ENCODE measurements at regions not wholly inside any gene's neighbourhood (a gene's known extent, or its start where the extent isn't known, plus 50 kb on each side); places are given as distances from the start of the nearest gene placed in this dataset.
"Not testable (repeated sequence)": the region's sequence is repeated elsewhere in the genome, so short reads cannot be mapped to it uniquely, and the experiment has no call there.

- H3K79me2 ChIP-seq (ENCODE audit: insufficient read depth, low read length): no peaks in the 10 kb centered on the region
- H3K36me3 ChIP-seq (ENCODE audit: insufficient read depth, low read length): no peaks in the 10 kb centered on the region
- FAIRE-seq (no peak), DNase-seq (ENCODE audit: low read depth) (no peak)
- H3K27ac ChIP-seq (ENCODE audit: low read depth, low read length): no peak overlapping the region
- Mint-ChIP-seq H3K36me3 (ENCODE audit: low read depth, unreplicated experiment) (no peaks in the 10 kb centered on the region), H3K4me3 (ENCODE audit: unreplicated experiment) (no peak overlapping the region), H3K4me1 (ENCODE audit: low read depth, unreplicated experiment) (no peaks in the 10 kb centered on the region), H3K9me3 (ENCODE audit: unreplicated experiment) (no peaks in the 10 kb centered on the region), H3K27me3 (ENCODE audit: low read depth, unreplicated experiment) (no peaks in the 10 kb centered on the region), H3K27ac (ENCODE audit: unreplicated experiment) (no peak overlapping the region)
- no peaks in the 10 kb centered on the region for H3K4me1 ChIP-seq (ENCODE audit: insufficient read depth, low read length)
- no peak overlapping the region for H2AFZ ChIP-seq (ENCODE audit: low read depth, low read length)
- no peaks in the 10 kb centered on the region for H3K27me3 ChIP-seq (ENCODE audit: insufficient read depth, low read length)
- no peaks in the 10 kb centered on the region for H4K20me1 ChIP-seq (ENCODE audit: insufficient read depth, low read length)
- H3K4me3 ChIP-seq (ENCODE audit: insufficient read depth, low read depth, low read length): no peak overlapping the region
- no peak overlapping the region for H3K4me2 ChIP-seq (ENCODE audit: low read length)
- TF ChIP-seq, protein P1, sequence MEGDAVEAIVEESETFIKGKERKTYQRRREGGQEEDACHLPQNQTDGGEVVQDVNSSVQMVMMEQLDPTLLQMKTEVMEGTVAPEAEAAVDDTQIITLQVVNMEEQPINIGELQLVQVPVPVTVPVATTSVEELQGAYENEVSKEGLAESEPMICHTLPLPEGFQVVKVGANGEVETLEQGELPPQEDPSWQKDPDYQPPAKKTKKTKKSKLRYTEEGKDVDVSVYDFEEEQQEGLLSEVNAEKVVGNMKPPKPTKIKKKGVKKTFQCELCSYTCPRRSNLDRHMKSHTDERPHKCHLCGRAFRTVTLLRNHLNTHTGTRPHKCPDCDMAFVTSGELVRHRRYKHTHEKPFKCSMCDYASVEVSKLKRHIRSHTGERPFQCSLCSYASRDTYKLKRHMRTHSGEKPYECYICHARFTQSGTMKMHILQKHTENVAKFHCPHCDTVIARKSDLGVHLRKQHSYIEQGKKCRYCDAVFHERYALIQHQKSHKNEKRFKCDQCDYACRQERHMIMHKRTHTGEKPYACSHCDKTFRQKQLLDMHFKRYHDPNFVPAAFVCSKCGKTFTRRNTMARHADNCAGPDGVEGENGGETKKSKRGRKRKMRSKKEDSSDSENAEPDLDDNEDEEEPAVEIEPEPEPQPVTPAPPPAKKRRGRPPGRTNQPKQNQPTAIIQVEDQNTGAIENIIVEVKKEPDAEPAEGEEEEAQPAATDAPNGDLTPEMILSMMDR (IDR thresholded peaks at IDR 0.05; ENCODE audit: insufficient read depth, low read depth, low read length): no peak
- TF ChIP-seq EZH2 (IDR thresholded peaks at IDR 0.05; ENCODE audit: insufficient read depth, low read length): no peak
- H3K9ac ChIP-seq (ENCODE audit: low read length): no peak overlapping the region
- no peaks in the 10 kb centered on the region for H3K9me3 ChIP-seq (ENCODE audit: insufficient read depth, low read depth, low read length)
Measured at GRCh38 chr10:55800602-55801352, 560.3 kb downstream of the ZWINT start.

DNA sequence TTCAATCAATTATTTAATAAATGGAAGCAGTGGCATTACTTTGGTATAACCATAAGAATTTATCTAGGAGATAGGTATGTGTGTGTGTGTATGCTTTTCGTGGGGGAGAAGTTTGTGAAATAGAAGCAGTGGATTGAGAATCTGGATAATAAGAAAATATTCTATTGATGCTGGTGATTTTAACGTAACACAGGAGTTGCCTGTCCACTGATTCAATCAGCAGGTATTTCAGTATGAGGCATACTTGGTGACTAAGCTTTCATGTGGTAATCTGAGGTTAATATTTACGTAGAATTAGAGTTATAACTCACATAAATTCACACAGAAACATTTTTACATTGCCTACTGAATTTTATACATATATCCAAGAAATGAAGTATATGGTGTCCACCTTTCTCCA lies 568.0 kb downstream of the ZWINT start:
- Mint-ChIP-seq H3K27me3 (ENCODE audit: low read depth, unreplicated experiment) (no peaks in the 10 kb centered on the region), H3K9me3 (ENCODE audit: unreplicated experiment) (no peaks in the 10 kb centered on the region), H3K4me1 (ENCODE audit: low read depth, unreplicated experiment) (peaks cover 8% of the 10 kb centered on the region), H3K36me3 (ENCODE audit: low read depth, unreplicated experiment) (no peaks in the 10 kb centered on the region), H3K27ac (ENCODE audit: unreplicated experiment) (no peak overlapping the region), H3K4me3 (ENCODE audit: unreplicated experiment) (no peak overlapping the region)
- Histone ChIP-seq H3K27ac (ENCODE audit: low read depth, low read length) (no peak overlapping the region), H3K4me2 (ENCODE audit: low read length) (no peak overlapping the region), H2AFZ (ENCODE audit: low read depth, low read length) (no peak overlapping the region), H3K27me3 (ENCODE audit: insufficient read depth, low read length) (no peaks in the 10 kb centered on the region), H3K79me2 (ENCODE audit: insufficient read depth, low read length) (no peaks in the 10 kb centered on the region), H3K36me3 (ENCODE audit: insufficient read depth, low read length) (no peaks in the 10 kb centered on the region), H3K9me3 (ENCODE audit: insufficient read depth, low read depth, low read length) (no peaks in the 10 kb centered on the region), H4K20me1 (ENCODE audit: insufficient read depth, low read length) (no peaks in the 10 kb centered on the region), H3K4me3 (ENCODE audit: insufficient read depth, low read depth, low read length) (no peak overlapping the region), H3K9ac (ENCODE audit: low read length) (no peak overlapping the region), H3K4me1 (ENCODE audit: insufficient read depth, low read length) (no peaks in the 10 kb centered on the region)
- DNase-seq (ENCODE audit: low read depth) (no peak), FAIRE-seq (no peak)
- TF ChIP-seq EZH2 (IDR thresholded peaks at IDR 0.05; ENCODE audit: insufficient read depth, low read length): no peak
- TF ChIP-seq, protein P1 (IDR thresholded peaks at IDR 0.05; ENCODE audit: insufficient read depth, low read depth, low read length): no peak

DNA sequence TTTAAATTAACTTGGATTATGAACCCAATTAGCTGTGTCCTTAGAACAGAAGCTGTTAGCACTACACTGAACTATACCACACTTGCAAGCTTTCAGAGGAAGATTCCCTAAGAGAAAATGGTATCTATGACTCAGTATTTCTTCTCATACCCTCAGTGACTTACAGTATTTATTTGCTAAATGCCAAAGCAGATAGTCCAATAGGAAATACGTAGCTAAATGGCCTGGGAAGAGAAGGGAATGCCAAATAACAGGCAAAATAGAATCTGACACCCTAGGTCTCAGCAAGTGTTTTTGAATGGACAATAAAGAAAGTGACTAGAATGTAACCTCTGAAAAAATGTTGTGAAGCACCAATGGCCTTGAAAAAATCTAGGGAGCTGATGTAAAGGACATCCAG lies 570.8 kb downstream of the ZWINT start:
- H3K4me1 Mint-ChIP-seq (ENCODE audit: low read depth, unreplicated experiment); H3K4me1 ChIP-seq (ENCODE audit: insufficient read depth, low read length); H2AFZ ChIP-seq (ENCODE audit: low read depth, low read length); H3K4me3 Mint-ChIP-seq (ENCODE audit: unreplicated experiment); H3K4me3 ChIP-seq (ENCODE audit: insufficient read depth, low read depth, low read length); H3K27me3 ChIP-seq (ENCODE audit: insufficient read depth, low read length); H3K27ac Mint-ChIP-seq (ENCODE audit: unreplicated experiment); H3K9ac ChIP-seq (ENCODE audit: low read length); FAIRE-seq; H3K27me3 Mint-ChIP-seq (ENCODE audit: low read depth, unreplicated experiment); H3K9me3 ChIP-seq (ENCODE audit: insufficient read depth, low read depth, low read length); H4K20me1 ChIP-seq (ENCODE audit: insufficient read depth, low read length); DNase-seq (ENCODE audit: low read depth); H3K4me2 ChIP-seq (ENCODE audit: low read length); H3K36me3 Mint-ChIP-seq (ENCODE audit: low read depth, unreplicated experiment); H3K27ac ChIP-seq (ENCODE audit: low read depth, low read length); H3K36me3 ChIP-seq (ENCODE audit: insufficient read depth, low read length); H3K9me3 Mint-ChIP-seq (ENCODE audit: unreplicated experiment); H3K79me2 ChIP-seq (ENCODE audit: insufficient read depth, low read length): not testable (repeated sequence)

Data from astrocyte (in vitro differentiated cells and primary cell).